SK-N-MC (cell line): ENCODE measurements at regions not wholly inside any gene's neighbourhood (a gene's known extent, or its start where the extent isn't known, plus 50 kb on each side); places are given as distances from the start of the nearest gene placed in this dataset.
A peak's percentile ranks its signal among the peaks of the same experiment; 100 is the strongest.

Experiments
- DNase-seq: peaks from one replicate; pipeline ENCODE4 v3.0.0-alpha.2; 2011; ENCODE audit warnings: low read depth, low spot score
- H3K27ac ChIP-seq: fragments of 200-600 bp; sonication (generic); 2 replicates; pipeline ENCODE4 v1.5.1; 2016; ENCODE audit warnings: mixed run types
- H3K36me3 ChIP-seq: fragments of 200-600 bp; sonication (generic); 2 replicates; pipeline ENCODE4 v1.6.1; 2017; ENCODE audit warnings: antibody characterized with exemption, low read length, mixed read lengths; ENCODE audit not compliant: insufficient read depth
- H3K4me3 ChIP-seq: fragments of 200-600 bp; sonication (generic); 2 replicates; pipeline ENCODE4 v1.5.1; 2016
- H3K9ac ChIP-seq: fragments of 200-600 bp; sonication (generic); 2 replicates; pipeline ENCODE4 v1.8.0; 2017; ENCODE audit warnings: mixed run types, mixed read lengths; ENCODE audit not compliant: insufficient read length
- H3K9me3 ChIP-seq: fragments of 200-600 bp; sonication (generic); 2 replicates; pipeline ENCODE4 v1.6.1; 2017; ENCODE audit warnings: low read depth, mild to moderate bottlenecking, antibody characterized with exemption, low read length, moderate library complexity, mixed read lengths
- EZH2 ChIP-seq: fragments of 200-600 bp; sonication (generic); IDR thresholded peaks from one replicate; pipeline ENCODE4 v1.6.1; 2017; ENCODE audit warnings: antibody characterized with exemption
- FOXP2 ChIP-seq: optimal IDR thresholded peaks from 2 replicates; pipeline ENCODE3; 2011; ENCODE audit warnings: mild to moderate bottlenecking, moderate library complexity; ENCODE audit not compliant: insufficient read depth; ENCODE audit errors: extremely low read length, control extremely low read depth
- POLR2AphosphoS5 ChIP-seq: IDR thresholded peaks from 2 replicates; pipeline ENCODE4 v1.6.1; 2012; ENCODE audit warnings: mild to moderate bottlenecking, low read depth, low read length, borderline replicate concordance

DNA sequence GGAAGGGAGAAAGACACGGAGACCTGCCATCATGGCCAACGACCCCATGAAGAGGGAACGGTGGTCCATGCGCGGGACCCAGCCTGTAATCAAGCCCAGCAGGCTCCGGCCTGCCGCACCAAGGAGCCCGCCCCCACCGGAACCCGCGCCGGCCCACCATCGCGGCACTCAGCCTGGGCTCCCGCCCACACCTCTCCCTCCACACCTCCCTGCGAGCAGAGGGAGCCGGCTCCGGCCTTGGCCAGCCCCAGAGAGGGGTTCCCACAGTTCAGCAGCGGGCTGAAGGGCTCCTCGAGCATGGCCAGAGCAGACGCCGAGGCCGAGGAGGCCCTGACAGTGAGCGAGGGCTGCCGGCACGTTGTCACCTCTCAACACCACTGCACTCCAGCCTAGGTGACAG is 1302.8 kb upstream of the CNTN5 start:
- Histone ChIP-seq H3K9ac (no peak overlapping the region), H3K27ac (no peak overlapping the region), H3K4me3 (no peak overlapping the region), H3K9me3 (no peaks in the 10 kb centered on the region), H3K36me3 (no peaks in the 10 kb centered on the region)
- no peak for DNase-seq
- TF ChIP-seq EZH2 = no peak
- TF ChIP-seq POLR2AphosphoS5 = no peak
- TF ChIP-seq FOXP2 = no peak

DNA sequence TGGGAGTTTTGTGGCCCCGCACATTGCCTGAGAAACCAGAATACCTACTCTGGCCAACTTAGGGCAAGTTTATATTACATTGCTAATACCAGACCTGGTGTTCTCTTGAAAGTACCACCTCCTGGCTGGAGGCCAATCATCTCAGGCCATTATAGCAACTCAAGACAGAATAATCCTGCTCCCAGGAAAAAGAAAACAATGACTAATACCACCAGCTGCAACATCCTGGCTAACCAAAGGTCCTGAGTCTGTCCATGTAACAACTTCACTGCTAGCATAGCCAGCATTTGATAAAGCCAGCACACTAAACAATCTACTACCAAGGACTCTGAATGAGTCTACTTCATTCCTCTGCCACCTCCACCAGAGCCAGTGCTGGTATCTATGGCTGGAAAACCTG is 1298.7 kb upstream of the CNTN5 start:
- no peak overlapping the region for H3K27ac ChIP-seq
- no peak for DNase-seq
- H3K4me3 ChIP-seq = no peak overlapping the region

DNA sequence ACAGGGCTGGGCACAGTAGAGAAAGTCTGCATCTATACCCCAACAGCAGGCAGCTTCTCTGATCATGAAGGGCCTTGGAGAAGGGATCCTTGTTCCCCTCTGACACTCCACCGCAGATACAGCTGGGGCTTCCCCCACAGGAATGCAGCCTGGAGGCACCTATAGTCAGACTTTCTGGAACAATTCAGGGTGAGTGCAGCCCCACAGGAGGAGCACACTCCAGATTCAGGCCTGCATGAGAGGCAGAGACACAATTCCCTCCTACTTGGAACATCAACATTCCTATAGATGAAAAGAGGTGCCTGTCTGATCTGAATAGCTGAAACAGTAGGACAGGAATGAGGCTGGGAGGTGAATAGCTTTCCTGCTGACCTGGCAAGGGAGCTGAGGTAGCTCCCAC is 1298.0 kb upstream of the CNTN5 start:
- DNase-seq = no peak
- Histone ChIP-seq H3K9ac (no peak overlapping the region), H3K9me3 (no peaks in the 10 kb centered on the region), H3K36me3 (no peaks in the 10 kb centered on the region), H3K4me3 (no peak overlapping the region), H3K27ac (no peak overlapping the region)
- no peak for TF ChIP-seq FOXP2
- TF ChIP-seq POLR2AphosphoS5 = no peak
- no peak for TF ChIP-seq EZH2

More for the DNA sequence above, 1298.7 kb upstream of the CNTN5 start:
- TF ChIP-seq FOXP2 (no peak), POLR2AphosphoS5 (no peak), EZH2 (no peak)
- no peaks in the 10 kb centered on the region for H3K9me3 ChIP-seq
- H3K36me3 ChIP-seq = no peaks in the 10 kb centered on the region
- no peak overlapping the region for H3K9ac ChIP-seq

DNA sequence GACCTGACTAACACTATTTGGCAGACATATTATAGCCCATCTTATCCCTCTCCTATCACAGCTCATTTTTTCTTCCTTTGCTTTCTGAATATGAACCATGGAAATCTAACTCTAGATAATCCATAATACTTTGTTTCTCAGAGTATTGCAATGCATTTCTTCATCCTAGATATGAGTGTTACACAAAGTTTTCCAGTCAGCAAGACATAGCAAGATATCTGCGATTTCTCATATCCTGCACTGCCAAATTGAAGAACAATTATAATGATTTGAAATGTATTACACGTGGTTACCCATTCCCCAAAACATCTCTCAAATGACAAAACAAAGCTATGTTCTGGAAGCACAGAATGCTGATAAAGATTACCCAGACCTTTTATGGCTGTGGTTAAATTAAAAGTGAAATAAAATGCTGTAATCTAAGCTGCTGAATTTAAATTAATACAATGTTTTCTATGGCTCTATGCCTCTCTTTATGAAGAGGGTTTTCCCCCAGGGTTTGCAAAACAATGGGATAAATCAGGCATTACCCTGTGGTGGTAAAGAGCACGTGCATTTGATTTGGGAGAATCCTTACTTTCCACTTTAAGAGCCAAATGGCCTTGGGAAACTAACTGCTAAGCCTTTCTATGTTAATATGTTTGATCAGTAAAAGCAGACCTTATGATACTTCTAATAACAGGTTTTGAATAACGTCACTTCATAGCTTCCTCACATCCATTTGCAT is 1291.0 kb upstream of the CNTN5 start:
- DNase-seq = no peak
- Histone ChIP-seq H3K36me3 (no peaks in the 10 kb centered on the region), H3K4me3 (no peak overlapping the region), H3K9me3 (no peaks in the 10 kb centered on the region), H3K27ac (0 out of 2 replicates have a peak overlapping the region, but pooled peaks have one; percentile 10), H3K9ac (no peak overlapping the region)
- TF ChIP-seq FOXP2 = no peak
- no peak for TF ChIP-seq POLR2AphosphoS5
- no peak for TF ChIP-seq EZH2

DNA sequence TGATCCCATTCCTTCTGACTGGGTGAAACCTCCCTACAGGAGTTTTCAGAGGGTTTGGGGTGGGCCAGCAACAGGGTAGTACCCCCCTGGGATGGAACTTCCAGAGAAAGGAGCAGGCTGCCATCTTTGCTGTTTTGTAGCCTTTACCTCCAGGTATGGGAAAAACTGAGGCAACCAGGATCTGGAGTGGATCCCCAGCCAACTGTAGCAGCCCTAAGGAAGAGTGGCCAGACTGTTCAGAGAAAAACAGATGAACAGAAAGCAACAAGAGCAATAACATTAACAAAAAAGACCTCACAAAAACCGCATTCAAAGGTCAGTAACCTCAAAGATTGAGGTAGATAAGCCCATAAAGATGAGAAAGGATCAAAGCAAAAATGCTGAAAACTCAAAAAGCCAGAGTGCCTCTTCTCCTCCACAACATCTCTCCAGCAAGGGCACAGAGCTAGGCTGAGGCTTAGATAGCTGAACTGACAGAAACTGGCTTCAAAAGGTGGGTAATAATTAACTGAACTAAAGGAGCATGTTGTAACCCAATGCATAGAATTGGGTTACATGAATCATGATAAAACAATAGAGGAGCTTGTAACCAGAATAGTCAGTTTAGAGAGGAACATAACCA is 1288.6 kb upstream of the CNTN5 start:
- H3K9me3 ChIP-seq = no peaks in the 10 kb centered on the region
- no peaks in the 10 kb centered on the region for H3K36me3 ChIP-seq
- no peak overlapping the region for H3K27ac ChIP-seq

DNA sequence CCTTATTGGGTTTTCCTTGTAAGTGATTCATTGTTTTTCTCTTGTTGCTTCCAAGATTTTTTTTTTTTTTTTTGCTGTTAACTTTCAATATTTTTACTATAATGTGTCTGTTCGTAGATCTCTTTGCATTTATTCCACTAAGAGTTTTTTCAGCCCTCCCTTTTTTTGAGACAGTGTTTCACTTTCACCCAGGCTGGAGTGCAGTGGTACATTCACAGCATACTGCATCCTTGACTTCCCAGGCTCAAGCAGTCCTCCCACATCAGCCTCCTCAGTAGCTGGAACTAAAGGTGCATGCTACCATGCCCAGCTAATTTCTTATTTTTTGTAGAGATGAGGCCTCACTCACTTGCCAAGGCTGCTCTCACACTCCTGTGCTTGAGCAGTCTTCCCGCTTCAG is 1282.0 kb upstream of the CNTN5 start:
- TF ChIP-seq POLR2AphosphoS5 (no peak), EZH2 (no peak), FOXP2 (no peak)
- DNase-seq = no peak
- Histone ChIP-seq H3K4me3 (no peak overlapping the region), H3K36me3 (no peaks in the 10 kb centered on the region), H3K9me3 (no peaks in the 10 kb centered on the region), H3K9ac (no peak overlapping the region), H3K27ac (no peak overlapping the region)

More for the DNA sequence above, 1288.6 kb upstream of the CNTN5 start:
- Histone ChIP-seq H3K9ac (no peak overlapping the region), H3K4me3 (no peak overlapping the region)
- TF ChIP-seq POLR2AphosphoS5 (no peak), FOXP2 (no peak), EZH2 (no peak)
- DNase-seq = no peak

DNA sequence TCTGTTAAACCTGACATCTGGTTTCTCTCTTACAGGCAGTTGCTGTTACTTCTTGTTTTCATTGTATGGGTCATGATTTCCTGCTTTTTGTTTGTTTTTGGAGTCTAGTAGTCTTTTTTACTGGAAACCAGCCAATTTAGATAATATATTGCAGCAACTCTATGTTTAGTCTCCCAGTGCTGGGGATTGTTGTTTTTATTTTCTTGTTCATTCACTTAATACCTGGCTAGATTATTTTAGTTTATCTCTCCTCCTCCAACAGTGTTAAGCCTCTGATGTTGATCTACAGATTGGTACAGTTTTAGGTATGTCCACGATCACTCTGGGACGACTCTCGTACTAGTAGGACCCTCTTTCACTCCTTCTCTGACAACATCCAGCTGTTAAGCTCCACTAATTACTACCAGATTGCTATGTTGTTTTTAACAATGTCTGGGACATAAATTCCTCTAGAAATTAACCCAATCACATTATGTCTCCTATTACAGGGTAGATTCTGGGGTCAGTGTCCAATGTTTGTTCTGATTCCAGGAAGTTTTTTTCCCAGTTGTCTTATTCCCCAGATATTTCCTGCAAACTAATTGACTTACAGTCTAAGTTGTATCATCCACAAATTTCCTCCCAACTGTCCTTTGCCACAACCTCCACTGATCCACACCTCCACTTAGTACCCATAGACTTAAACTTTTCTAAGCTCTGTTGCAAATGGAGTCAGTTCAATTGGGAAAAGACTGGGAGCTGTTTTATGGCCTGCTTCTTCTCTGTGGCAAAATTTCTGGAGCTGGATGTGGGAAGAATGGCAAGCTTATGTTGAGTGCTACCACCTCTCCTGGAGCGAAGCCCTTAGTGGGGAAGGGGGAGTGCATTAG is 1280.6 kb upstream of the CNTN5 start:
- TF ChIP-seq POLR2AphosphoS5 = no peak
- no peak for TF ChIP-seq FOXP2
- TF ChIP-seq EZH2 = no peak
- Histone ChIP-seq H3K4me3 (no peak overlapping the region), H3K9me3 (no peaks in the 10 kb centered on the region), H3K36me3 (no peaks in the 10 kb centered on the region), H3K27ac (peak overlapping the region; percentile 42; the same call in 1 of the 2 replicates), H3K9ac (no peak overlapping the region)
- DNase-seq = no peak

DNA sequence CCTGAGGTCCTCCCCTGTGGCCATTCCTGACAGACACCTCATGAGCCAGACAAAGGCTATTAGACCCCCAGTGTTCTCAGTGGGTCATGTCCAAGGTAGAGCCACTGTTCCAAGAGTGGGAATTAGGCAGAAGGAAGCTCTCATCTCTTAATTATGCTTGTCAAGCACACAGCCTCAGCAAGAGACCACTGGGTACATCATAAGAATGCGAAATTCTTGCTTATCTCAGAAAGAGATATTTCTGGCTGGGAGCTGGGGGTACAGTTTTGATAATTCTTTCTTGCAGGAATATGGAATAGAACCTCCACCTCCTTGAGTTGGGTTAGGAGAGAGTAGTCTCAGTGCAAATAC is 1280.0 kb upstream of the CNTN5 start:
- Histone ChIP-seq H3K36me3 (no peaks in the 10 kb centered on the region), H3K27ac (no peak overlapping the region; the same call in 1 of the 2 replicates)

More for the DNA sequence above, 1280.0 kb upstream of the CNTN5 start:
- no peak overlapping the region for H3K4me3 ChIP-seq
- H3K9me3 ChIP-seq = no peaks in the 10 kb centered on the region
- DNase-seq = no peak
- H3K9ac ChIP-seq = no peak overlapping the region
- no peak for TF ChIP-seq FOXP2
- no peak for TF ChIP-seq POLR2AphosphoS5
- no peak for TF ChIP-seq EZH2
